HG02588 (cell line): ENCODE measurements at regions not wholly inside any gene's neighbourhood (a gene's known extent, or its start where the extent isn't known, plus 50 kb on each side); places are given as distances from the start of the nearest gene placed in this dataset.

Experiments used
- ATAC-seq: cut with Tn5 transposase; IDR thresholded peaks from one replicate; pipeline ENCODE4 v1.9.1; 2021; ENCODE audit warnings: mild to moderate bottlenecking, moderate library complexity; ENCODE audit not compliant: unreplicated experiment

- ATAC-seq: no peak
These were observed 62.7 kb downstream of the NPTX2 start for GRCh38 chr7:98679741-98680140.

- ATAC-seq: no peak
These were observed 64.4 kb downstream of the NPTX2 start for GRCh38 chr7:98681511-98681910.

DNA sequence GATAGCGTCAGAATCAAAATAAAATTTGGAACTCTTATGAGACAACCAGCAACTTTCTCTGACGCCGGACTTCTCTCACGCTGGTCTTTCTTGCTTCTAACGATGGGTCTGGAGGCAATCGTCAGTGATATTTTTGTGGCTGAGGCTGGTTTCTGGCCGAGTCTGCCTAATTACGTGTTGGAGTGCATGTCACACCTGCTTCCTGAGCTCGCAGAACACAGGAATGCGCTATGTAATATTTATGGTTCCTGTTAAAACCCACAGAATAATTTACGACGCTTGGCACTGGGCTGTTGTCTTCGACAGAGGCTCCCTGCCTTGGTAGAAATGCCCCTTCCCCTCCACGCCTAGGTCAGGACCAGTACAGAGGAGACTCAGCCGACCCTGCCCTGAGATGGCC is 64.9 kb downstream of the NPTX2 start:
- no peak for ATAC-seq

- ATAC-seq: no peak
These were observed 66.4 kb downstream of the NPTX2 start for GRCh38 chr7:98683514-98683913.

- ATAC-seq: no peak
These were observed 68.5 kb downstream of the NPTX2 start for GRCh38 chr7:98685541-98685940.

DNA sequence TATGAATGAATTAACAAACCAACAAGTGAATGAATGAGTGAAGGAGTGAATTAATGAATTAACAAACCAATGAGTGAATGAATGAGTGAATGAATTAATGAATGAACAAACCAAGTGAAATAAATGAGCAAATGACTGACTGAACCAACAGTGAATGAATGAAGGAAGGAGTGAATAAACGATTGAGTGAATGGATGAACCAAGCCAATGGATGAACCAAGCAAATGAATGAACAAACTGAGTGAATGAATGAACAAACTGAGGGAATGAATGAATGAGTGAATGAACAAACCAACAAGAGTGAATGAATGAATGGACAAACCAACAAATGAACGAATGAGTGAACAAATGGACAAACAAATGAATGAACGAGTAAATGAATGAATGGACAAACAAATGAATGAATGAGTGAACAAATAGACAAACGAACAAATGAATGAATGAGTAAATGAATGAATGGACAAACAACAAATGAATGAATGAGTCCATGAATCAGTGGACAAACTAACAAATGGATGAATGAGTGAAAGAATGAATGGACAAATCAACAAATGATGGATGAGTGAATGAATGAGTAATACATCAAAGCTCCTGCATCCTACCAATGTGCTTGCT is 69.5 kb downstream of the NPTX2 start:
- ATAC-seq: no peak

- ATAC-seq: no peak
These were observed 70.1 kb downstream of the NPTX2 start for GRCh38 chr7:98687111-98687751.

DNA sequence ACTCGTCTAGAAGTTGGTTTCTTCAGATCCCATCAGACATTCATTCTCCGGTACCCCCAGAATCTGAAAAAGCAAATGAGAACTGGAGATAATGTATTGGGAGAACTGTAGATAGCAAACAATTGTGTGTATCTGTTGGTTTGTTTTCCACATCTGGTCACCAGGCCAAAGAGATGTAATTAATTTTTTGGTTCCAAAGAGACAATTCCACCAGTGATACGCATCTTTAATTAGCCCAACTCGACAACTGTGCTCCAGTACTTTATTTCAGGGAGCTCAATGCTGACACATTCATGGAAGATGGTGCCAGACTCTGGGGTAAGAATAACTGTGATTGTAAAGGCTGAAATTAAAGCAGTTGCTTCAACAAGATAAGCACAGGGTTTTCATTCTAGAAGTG is 74.5 kb downstream of the NPTX2 start:
- ATAC-seq: no peak

DNA sequence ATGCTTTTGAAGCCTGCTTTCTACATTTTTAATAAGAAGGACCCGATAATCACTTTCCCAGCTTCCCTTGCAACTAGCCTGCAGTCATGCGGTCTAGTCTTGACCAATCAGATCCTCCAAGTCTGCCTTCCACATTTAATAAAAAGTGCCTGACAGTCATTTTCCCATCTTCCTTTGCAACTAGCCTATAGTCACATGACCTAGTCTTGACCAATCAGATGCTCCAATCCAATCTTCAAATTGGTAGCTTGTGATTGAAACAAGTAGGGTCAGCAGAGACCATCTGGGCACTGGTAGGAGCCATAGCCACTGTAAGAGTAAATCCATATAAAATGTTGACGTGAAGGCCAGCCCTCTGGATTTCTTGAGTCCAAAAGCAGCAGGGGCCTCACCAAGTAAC is 80.0 kb downstream of the NPTX2 start:
- ATAC-seq: no peak

DNA sequence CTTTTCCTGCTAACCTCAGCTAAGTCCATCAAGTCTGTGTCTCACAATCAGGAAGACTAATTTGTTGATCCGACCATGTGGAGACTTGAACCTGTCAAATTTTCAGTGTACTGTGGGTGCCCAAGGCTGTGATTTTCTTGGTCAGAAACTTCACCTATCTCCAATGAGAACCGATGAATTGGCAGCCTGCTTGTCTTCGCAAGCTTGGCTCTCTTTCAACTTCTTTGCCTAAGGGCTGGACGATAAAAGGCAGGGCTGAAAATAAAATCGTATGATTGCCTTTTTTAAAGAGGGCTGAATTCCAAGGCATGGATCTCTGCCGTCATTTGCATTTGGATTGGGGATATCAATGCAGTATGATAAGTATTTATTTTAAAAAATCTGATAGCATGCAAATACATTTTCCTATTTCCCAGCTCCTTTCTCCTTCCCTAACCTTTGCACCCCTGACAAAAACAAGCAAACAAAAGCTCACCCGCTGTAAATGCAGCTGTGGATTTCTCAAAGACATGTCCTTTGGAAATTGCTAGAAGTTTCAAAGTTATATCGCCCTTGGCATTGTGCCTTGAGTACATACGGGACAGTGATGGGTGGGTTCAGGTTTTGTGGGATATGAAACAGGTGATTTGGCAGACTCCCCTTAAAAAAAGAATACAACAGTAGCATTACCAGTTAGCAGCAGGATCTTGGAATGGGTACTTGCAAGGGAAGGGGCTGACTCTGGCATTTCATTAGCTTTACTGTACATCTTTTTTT is 80.6 kb downstream of the NPTX2 start:
- ATAC-seq: no peak

GRCh38 chr7:98698976-98699375 is 81.9 kb downstream of the NPTX2 start:
- ATAC-seq: no peak

- no peak for ATAC-seq
These were observed 83.4 kb downstream of the NPTX2 start for GRCh38 chr7:98700533-98700932.

DNA sequence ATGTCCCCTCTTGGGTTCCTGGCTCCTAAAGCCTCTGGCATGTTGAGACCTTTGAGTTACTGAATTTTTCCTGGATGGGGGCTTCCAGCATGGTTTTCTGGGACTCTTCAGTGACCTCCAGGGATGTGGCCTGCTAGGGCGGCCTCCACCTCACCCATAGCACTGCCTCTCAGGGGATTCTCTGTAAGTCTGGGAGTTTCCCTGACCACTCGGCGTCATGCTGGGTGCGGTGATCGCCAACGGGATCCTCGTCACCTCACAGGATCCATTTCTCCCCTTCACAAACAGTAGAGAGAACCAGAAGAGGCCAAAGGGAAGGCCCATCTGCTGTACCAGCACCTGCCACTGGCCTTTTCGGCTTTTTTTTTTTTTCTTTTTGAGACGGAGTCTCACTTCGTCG is 84.3 kb downstream of the NPTX2 start:
- ATAC-seq: no peak

GRCh38 chr7:98702021-98702420 is 84.9 kb downstream of the NPTX2 start:
- no peak for ATAC-seq

DNA sequence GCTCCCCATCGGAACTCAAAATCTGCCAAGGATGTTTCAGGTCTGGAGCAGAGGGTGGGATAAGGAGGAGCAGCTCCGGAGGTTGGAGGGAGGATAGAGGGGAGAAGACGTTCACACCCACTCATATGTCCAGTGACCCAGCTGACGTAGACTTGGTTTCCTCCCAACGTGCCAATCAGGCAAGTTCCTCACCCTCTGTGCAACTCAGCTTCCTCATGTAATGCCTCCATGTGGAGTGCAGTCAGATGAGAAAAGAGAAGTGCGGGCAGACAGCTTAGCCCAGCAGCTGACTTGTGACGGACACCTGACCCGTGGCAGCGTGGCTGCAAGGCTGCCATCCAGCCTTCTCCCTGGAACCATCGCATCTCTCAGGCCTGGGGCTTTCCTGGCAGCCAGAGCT is 86.8 kb downstream of the NPTX2 start:
- ATAC-seq: no peak

DNA sequence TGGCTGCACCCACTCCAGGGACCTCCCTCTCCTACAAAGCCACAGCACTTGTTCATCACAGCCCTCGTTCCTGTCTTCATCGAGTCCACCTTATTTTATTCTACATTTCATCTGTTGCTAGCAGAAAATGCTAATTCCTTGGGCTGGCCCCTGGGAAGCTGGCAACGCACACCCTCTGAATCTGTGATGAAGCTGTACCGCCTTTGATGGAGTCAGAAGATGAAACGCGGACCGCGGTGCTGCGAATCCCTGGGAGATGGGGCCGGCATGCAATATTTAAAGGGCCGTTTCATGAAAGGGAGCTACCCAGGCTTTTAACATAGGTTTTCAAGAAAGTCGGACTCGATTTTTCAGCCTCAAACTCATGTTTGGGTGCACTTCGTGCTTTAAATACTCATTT is 88.5 kb downstream of the NPTX2 start:
- ATAC-seq: no peak

DNA sequence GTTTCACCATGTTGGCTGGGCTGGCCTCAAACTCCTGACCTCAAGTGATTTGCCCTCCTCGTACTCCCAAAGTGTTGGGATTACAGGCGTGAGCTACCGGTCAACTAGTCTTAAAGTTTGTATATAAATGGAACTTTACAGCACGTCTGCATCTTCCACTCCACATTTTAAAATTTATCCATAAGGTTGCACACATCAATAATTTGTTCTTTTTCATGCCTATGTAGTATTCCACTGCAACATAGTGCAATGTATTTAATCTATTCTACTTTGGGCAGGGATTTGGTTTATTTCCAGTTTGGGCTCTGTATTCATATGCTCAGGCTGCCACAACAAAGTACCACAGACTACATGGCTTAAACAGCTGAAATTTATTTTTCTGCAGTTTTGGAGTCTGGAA is 90.0 kb downstream of the NPTX2 start:
- no peak for ATAC-seq

DNA sequence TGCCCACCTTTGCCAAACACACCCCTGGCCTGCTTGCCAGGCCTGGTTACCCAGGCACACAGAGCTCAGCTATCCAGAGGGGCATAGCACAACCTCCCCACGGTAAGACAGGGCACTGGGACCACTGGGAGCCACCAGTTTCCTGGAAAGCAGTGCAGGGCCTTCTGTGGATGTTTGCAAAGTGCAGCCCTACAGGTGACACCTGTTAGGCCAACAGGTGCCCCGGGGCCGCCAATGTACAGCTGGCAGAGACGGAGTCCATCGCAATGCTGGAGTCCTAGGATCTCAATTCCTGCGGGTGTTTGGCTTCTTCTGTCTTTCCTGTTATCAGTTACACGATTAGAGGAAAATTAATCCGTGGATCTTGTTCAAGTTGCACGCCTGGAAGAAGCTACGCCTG is 94.9 kb downstream of the NPTX2 start:
- ATAC-seq: no peak

DNA sequence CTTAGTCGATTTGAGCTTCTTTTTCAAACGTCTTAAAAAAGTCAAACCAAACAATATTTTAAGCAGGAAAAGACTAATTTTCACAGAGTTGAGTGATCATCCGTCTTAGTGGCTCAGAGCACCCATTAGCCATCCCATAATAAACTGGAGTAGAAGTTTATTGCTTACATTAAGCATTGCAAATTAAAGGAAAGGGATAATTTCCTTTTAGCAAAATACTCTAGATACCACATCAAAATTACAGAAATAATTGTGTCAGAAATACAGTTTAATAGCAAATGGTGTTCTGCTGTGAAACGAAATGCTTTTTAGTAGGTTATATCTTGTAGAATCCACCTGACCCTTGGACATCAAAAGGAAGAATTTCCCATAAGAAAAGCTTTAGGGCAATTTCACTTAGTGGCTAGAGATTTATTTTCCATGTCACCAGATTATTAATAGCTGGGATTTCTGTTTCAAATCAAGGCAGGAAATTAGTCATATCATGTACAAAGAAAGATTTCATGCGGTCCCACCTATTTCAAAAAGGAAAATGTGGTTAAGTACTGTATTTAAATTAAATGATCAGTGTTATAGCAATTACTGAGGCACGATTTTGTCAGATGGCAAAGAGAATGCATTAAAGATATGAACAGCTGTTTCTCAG is 96.2 kb downstream of the NPTX2 start:
- ATAC-seq: no peak

DNA sequence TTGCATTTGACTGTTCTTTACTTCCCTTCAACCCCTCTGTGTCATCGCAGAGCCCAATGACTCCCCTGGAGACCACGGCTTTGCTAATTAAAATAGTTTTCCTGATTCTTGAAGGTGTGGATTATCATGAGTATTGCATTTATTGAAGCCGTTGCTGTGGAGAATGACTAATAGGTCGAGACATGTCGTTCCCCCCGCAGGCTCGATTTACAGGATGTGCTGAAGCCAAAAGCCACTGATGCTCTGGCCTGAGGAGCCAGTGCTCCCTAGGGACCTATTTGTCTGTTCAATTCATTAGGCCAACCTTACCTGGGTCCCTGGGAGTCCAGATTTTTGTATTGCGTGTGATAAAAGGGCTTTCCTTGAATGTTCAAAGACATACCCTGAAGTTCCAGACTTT is 102.3 kb downstream of the NPTX2 start:
- ATAC-seq: no peak

DNA sequence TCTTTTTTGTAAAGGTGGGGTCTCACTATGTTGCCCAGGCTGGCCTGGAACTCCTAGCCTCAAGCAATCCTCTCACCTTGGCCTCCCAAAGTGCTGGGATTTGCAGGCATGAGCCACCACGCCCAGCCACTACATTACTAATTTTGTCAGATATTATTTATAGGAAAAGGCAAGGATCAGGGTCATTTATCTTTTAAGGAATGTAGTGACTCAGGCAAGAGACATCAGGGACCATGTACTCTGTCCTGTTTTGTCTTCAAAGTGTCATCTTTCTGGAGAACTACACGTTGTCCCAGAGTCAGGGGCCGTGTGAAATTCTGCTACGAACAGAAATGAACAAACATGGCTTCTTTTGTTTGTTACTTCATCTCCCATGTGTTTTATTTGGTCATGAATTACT is 105.3 kb downstream of the NPTX2 start:
- ATAC-seq: no peak

GRCh38 chr7:98724591-98724990 is 107.5 kb downstream of the NPTX2 start:
- ATAC-seq: no peak
